Heart left ventricle (tissue), 13 donors: ENCODE measurements at regions not wholly inside any gene's neighbourhood (a gene's known extent, or its start where the extent isn't known, plus 50 kb on each side); places are given as distances from the start of the nearest gene placed in this dataset.

Source experiments
- POLR2A ChIP-seq, 2 donors: fragments of 450-650 bp; IDR thresholded peaks; one replicate each; pipeline ENCODE4 v1.6.1; 2017; ENCODE audit warnings: antibody characterized with exemption in 2 of 2, mild to moderate bottlenecking in 2 of 2, moderate library complexity in 2 of 2
- TF ChIP-seq, protein P1 (sequence below), 12 donors: fragments of 200-600 bp; sonication (generic) in 4 of 12; IDR thresholded peaks; one replicate each; pipeline versions ENCODE4 v1.5.0 to v1.8.0; 2018 to 2022; ENCODE audit warnings: antibody characterized with exemption in 12 of 12, mild to moderate bottlenecking in 5 of 12
- donor health status: ischemic (EF 13 %, LVEDD 7.1; RV severe dilation, severe dysfunction).
- donor health status: DM: no; HTN: yes; CAD: no.
- donor health status: DM: no; HTN: no; CAD: no.
- donor health status: ischemic (EF 25% LVEDD 6.9; RV normal size, moderate dysfunction).
- donor health status: ischemic (EF 25% LVEDD 5.7; RV mildly dilated, moderate dysfunction).
- donor health status: ischemic (EF 35%, LVEDD 5.7; RV mildly dilated, moderate dysfunction).
- donor health status: nonischemic (EF 11% LVEDD 7.7; RV severe dilation, severe dysfunction).
- donor health status: DM: yes; HTN: yes; CAD: no.
- donor health status: PGD.
- donor health status: ischemic (EF 29% LVEDD 5.4; RV normal size, mild dysfunction).
- donor health status: nonischemic (EF 23%, LVEDD 6.1; RV moderate dilation, normal function).

GRCh38 chr5:133824661-133825254 lies 143.7 kb downstream of the C5orf15 start:
- TF ChIP-seq, protein P1, sequence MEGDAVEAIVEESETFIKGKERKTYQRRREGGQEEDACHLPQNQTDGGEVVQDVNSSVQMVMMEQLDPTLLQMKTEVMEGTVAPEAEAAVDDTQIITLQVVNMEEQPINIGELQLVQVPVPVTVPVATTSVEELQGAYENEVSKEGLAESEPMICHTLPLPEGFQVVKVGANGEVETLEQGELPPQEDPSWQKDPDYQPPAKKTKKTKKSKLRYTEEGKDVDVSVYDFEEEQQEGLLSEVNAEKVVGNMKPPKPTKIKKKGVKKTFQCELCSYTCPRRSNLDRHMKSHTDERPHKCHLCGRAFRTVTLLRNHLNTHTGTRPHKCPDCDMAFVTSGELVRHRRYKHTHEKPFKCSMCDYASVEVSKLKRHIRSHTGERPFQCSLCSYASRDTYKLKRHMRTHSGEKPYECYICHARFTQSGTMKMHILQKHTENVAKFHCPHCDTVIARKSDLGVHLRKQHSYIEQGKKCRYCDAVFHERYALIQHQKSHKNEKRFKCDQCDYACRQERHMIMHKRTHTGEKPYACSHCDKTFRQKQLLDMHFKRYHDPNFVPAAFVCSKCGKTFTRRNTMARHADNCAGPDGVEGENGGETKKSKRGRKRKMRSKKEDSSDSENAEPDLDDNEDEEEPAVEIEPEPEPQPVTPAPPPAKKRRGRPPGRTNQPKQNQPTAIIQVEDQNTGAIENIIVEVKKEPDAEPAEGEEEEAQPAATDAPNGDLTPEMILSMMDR (IDR thresholded peaks at IDR 0.05) = no peak
- TF ChIP-seq POLR2A (IDR thresholded peaks at IDR 0.05) = no peak
